HG03066 (cell line): ENCODE measurements at regions not wholly inside any gene's neighbourhood (a gene's known extent, or its start where the extent isn't known, plus 50 kb on each side); places are given as distances from the start of the nearest gene placed in this dataset.

Experiments used
- ATAC-seq: cut with Tn5 transposase; IDR thresholded peaks from one replicate; pipeline ENCODE4 v1.9.1; 2021; ENCODE audit warnings: low read depth; ENCODE audit not compliant: unreplicated experiment

DNA sequence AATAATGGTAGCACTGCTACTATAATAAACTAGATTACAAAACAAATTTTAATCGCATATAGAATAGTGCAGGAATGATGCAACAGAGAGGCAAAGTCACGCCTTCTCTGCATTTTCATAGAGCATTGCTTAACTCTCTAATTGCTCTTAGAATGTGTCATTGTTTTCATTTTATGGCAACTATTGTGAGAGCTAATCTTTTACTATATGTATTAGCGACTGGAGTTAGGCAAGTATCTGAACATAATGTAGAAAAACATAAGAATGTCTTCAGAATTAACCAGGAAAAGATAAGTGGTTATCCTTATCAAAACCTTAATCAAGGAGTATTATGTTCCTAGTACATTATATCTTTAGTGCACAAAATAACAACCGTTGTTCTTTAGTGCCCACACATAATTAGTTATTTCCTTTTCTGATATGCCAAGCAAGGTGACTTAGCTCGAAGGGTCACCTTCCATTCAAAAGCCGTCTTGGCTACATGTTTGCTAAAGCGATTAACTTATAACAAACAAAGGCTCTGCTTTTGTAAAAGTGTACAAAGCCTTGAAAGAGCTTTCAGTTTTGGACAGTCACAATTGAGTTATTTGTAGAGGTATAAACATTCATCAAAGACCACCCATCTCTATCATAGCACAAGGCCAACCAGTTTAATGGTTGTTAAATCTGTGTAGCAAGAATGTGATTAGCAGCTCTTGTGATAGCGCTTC, 1328.9 kb downstream of the ROBO2 start:
- ATAC-seq = no peak

DNA sequence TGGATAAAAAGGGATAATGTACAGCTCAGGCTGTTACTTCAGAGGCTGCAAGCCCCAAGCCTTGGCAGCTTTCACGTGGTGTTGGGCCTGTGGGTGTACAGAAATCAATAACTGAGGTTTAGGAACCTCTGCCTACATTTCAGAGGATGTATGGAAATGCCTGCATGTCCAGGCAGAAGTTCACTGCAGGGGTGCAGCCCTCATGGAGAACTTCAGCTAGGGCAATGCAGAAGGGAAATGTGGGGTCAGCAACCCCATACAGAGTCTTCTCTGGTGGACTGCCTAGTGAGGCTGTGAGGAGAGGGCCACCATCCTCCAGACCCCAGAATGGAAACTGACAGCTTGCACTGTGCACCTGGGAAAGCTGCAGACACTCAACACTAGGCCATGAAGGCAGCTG, 1350.3 kb downstream of the ROBO2 start:
- no peak for ATAC-seq

- no peak for ATAC-seq
Observed at GRCh38 chr3:78398401-78398800, 1358.5 kb downstream of the ROBO2 start.

- no peak for ATAC-seq
Observed at GRCh38 chr3:78402720-78403119, 1362.8 kb downstream of the ROBO2 start.

DNA sequence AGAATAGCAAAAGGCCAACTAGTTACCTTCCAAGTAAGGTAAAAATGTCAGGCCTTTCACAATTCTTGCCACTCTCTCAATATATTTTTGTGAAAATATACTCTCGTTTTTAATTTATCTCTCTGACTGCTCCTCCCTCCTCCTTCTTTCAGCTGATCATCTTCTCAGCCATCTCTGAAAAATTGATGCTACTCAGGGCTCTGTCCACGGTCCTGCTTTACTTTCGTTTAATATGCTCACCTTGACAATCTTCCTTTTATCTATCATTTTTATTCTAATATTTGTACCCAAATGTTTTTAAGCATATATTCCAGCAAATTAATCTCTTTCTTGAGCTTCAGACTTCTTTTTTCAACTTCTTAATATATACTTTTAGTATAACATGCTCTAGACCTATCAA, 1362.1 kb downstream of the ROBO1 start:
- ATAC-seq = no peak

- ATAC-seq = no peak
Observed at GRCh38 chr3:78406396-78406795, 1361.4 kb downstream of the ROBO1 start.

GRCh38 chr3:78410077-78410476, 1357.7 kb downstream of the ROBO1 start:
- no peak for ATAC-seq

- no peak for ATAC-seq
Observed at GRCh38 chr3:78414261-78414660, 1353.5 kb downstream of the ROBO1 start.

- ATAC-seq = no peak
Observed at GRCh38 chr3:78420611-78421010, 1347.2 kb downstream of the ROBO1 start.

- ATAC-seq = no peak
Observed at GRCh38 chr3:78421247-78421966, 1346.4 kb downstream of the ROBO1 start.

- no peak for ATAC-seq
Observed at GRCh38 chr3:78424656-78425055, 1343.1 kb downstream of the ROBO1 start.

GRCh38 chr3:78426454-78426853, 1341.3 kb downstream of the ROBO1 start:
- no peak for ATAC-seq

DNA sequence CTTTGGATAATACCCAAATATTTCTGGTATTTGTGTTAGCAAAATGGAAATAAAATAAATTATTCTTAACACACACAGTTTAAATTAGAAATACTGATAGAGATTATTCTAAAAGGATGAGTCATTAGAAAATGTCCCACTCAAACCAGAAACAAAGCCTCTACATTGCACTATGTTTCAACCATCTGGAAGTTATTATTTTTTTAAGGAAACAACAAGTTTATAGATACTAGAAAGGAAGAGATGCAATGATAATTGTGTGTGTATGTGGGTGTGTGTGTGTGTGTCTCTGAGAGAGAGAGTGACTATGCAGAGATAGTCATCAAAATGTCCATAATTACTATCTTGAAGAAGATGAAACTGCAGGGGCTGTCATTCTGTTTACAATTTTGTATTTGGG, 1340.5 kb downstream of the ROBO1 start:
- ATAC-seq = no peak

DNA sequence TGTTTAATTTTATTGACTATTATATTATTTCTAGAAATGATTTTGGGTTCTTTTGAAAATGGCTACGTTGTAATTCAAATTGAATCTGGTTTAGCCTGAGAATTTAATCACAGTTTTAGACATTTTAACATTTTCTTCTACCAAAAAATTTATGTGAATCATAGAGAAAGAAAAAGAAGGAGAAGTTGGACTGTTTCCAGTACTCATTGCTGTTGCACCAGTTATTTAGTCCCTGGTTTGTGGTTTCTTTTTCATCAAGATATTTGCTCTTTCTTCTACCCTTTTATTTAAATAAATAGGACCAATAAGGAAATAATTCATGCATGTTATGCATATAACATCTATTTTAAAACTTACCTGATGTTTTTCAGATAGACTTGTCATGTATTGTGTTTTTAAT, 1337.1 kb downstream of the ROBO1 start:
- ATAC-seq = no peak

GRCh38 chr3:78434801-78435200, 1333.0 kb downstream of the ROBO1 start:
- ATAC-seq = no peak

DNA sequence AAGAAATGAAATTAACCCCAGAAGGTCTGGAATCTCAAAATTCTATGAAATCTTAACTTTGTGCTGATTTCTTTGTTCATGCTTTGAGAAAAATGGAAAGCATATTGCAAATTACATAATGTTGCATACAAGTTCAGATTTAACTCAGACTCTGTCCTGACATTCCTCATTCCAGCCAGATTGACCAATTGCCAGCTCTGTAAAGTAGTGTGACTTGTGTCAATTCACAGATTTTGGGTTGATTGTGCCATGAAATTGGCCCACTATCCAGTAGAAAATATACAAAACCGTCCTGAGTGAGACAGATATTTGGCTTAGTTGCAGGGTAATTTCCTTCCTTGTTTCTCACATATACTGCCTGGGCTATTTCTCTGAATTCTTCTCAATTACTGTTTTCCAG, 1312.6 kb downstream of the ROBO1 start:
- no peak for ATAC-seq

DNA sequence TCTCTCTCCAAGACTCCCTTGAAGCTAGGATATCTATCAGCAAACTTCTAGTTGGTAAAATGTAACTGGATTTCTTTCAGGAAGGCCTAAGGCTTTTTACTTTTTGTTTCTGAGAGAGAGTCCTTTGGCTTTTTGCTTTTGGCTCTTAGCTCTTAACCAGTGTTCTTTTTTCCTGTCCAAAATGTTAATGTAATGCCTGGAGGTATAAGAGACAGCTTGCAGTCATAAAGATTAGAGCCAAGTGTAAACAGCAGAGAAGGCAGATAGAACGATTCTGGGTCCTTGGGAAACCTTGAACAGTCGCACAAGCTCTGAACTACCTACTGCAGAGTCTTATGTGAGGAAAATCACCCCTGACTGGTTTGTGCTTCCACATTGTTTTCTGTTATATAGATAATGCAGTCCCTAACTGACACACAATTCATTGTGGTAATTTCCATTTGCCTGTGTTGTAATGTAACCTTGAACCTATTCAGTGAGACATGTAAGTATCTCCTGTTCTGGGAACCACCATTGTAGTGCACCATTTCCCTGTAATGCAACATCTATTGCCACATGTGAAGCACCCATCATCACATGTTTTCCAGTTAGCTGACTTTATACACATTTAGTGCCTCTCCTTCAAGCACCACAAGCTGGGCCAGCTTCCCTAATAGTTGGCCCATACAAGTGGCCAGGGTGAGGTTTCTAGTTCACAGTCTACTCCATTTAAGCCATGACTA, 1311.9 kb downstream of the ROBO1 start:
- no peak for ATAC-seq

- no peak for ATAC-seq
Observed at GRCh38 chr3:78459796-78460195, 1308.0 kb downstream of the ROBO1 start.

DNA sequence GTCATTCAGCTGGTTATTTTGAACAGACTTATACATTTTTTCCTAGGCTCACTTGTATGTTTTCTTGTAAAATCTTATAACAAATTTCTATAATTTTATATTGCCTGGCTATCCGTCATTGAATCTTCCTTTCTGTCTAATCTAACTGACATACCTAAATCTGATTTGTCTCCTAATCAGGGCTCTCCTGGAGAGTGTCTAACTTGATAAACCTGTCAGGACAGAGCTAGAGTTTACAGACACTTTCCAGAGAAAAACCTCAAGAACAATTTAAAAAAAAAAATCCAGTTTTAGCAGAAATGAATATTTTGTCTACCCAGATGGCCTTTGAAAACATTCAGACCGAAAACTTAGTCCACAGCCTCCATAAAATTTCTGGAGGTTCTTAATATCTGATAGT, 1305.8 kb downstream of the ROBO1 start:
- ATAC-seq = no peak

GRCh38 chr3:78476076-78476475, 1291.7 kb downstream of the ROBO1 start:
- ATAC-seq = no peak

- no peak for ATAC-seq
Observed at GRCh38 chr3:78481050-78481449, 1286.7 kb downstream of the ROBO1 start.

- ATAC-seq = no peak
Observed at GRCh38 chr3:78483090-78483489, 1284.7 kb downstream of the ROBO1 start.
